ENCODE measurements at regions not wholly inside any gene's neighbourhood (a gene's known extent, or its start where the extent isn't known, plus 50 kb on each side); places are given as distances from the start of the nearest gene placed in this dataset.

- no peak for DNase-seq
Observed at GRCh38 chr5:3542769-3543168, 52.9 kb upstream of the IRX1 start.

- DNase-seq = no peak
Observed at GRCh38 chr5:3542158-3542557, 53.5 kb upstream of the IRX1 start.

GRCh38 chr5:3538886-3539285 lies 56.7 kb upstream of the IRX1 start:
- no peak for DNase-seq

GRCh38 chr5:3537942-3538341 lies 57.7 kb upstream of the IRX1 start:
- no peak for DNase-seq

- DNase-seq = no peak
Observed at GRCh38 chr5:3535414-3536211, 60.0 kb upstream of the IRX1 start.

GRCh38 chr5:3534997-3535396 lies 60.6 kb upstream of the IRX1 start:
- no peak for DNase-seq

GRCh38 chr5:3531320-3531986 lies 64.2 kb upstream of the IRX1 start:
- no peak for DNase-seq

GRCh38 chr5:3530251-3530650 lies 65.4 kb upstream of the IRX1 start:
- DNase-seq = no peak

GRCh38 chr5:3526551-3527185 lies 69.0 kb upstream of the IRX1 start:
- DNase-seq = no peak

- DNase-seq = no peak
Observed at GRCh38 chr5:3522491-3522890, 73.1 kb upstream of the IRX1 start.

GRCh38 chr5:3518576-3518975 lies 77.1 kb upstream of the IRX1 start:
- no peak for DNase-seq

- no peak for DNase-seq
Observed at GRCh38 chr5:3518051-3518450, 77.6 kb upstream of the IRX1 start.

- no peak for DNase-seq
Observed at GRCh38 chr5:3517348-3517747, 78.3 kb upstream of the IRX1 start.

GRCh38 chr5:3512361-3513095 lies 83.1 kb upstream of the IRX1 start:
- no peak for DNase-seq

- no peak for DNase-seq
Observed at GRCh38 chr5:3511934-3512333, 83.7 kb upstream of the IRX1 start.

GRCh38 chr5:3511519-3511918 lies 84.1 kb upstream of the IRX1 start:
- no peak for DNase-seq

GRCh38 chr5:3510642-3511417 lies 84.8 kb upstream of the IRX1 start:
- no peak for DNase-seq

- DNase-seq = no peak
Observed at GRCh38 chr5:3509290-3509689, 86.3 kb upstream of the IRX1 start.

- DNase-seq = no peak
Observed at GRCh38 chr5:3508395-3508794, 87.2 kb upstream of the IRX1 start.

- DNase-seq = no peak
Observed at GRCh38 chr5:3490957-3491507, 104.6 kb upstream of the IRX1 start.

GRCh38 chr5:3489239-3489843 lies 106.3 kb upstream of the IRX1 start:
- no peak for DNase-seq

- DNase-seq = no peak
Observed at GRCh38 chr5:3484836-3485235, 110.8 kb upstream of the IRX1 start.
